IMR-90 (cell line): ENCODE measurements at regions not wholly inside any gene's neighbourhood (a gene's known extent, or its start where the extent isn't known, plus 50 kb on each side); places are given as distances from the start of the nearest gene placed in this dataset.

Source experiments
- CEBPB ChIP-seq: IDR thresholded peaks from 2 replicates; pipeline ENCODE4 v1.6.1; 2012; ENCODE audit warnings: low read depth, low read length, improper control_type of control experiment
- CTCF ChIP-seq: conservative IDR thresholded peaks from 2 replicates; pipeline ENCODE4 v1.5.1; 2012; ENCODE audit warnings: mild to moderate bottlenecking, low read depth, low read length, improper control_type of control experiment
- FOS ChIP-seq: fragments of 150-350 bp; IDR thresholded peaks from 2 replicates; pipeline ENCODE4 v1.6.1; 2016; ENCODE audit warnings: low read depth, low read length
- POLR2A ChIP-seq: IDR thresholded peaks from 2 replicates; pipeline ENCODE4 v1.6.1; 2012; ENCODE audit warnings: mild to moderate bottlenecking, low read depth, low read length
- RAD21 ChIP-seq: IDR thresholded peaks from 2 replicates; pipeline ENCODE4 v1.6.1; 2012; ENCODE audit warnings: low read length, improper control_type of control experiment
- RCOR1 ChIP-seq: IDR thresholded peaks from 2 replicates; pipeline ENCODE4 v1.6.1; 2012; ENCODE audit warnings: mild to moderate bottlenecking, low read length, improper control_type of control experiment; ENCODE audit not compliant: insufficient replicate concordance
- RFX5 ChIP-seq: IDR thresholded peaks from 2 replicates; pipeline ENCODE4 v1.8.0; 2012; ENCODE audit warnings: low read depth, mild to moderate bottlenecking, low read length, moderate library complexity
- SMC3 ChIP-seq: fragments of 150-350 bp; IDR thresholded peaks from 2 replicates; pipeline ENCODE4 v1.6.1; 2016; ENCODE audit warnings: low read depth, mild to moderate bottlenecking, antibody characterized with exemption, low read length, moderate library complexity
- USF2 ChIP-seq: fragments of 150-350 bp; IDR thresholded peaks from 2 replicates; pipeline ENCODE4 v1.6.1; 2017; ENCODE audit warnings: mild to moderate bottlenecking, antibody characterized with exemption, low read length, low read depth

- no peak for TF ChIP-seq CEBPB
- TF ChIP-seq SMC3, result no peak
- TF ChIP-seq RAD21, result no peak
- no peak for TF ChIP-seq POLR2A
- TF ChIP-seq RFX5, result no peak
- TF ChIP-seq CTCF, result no peak
- TF ChIP-seq RCOR1, result no peak
- no peak for TF ChIP-seq USF2
- no peak for TF ChIP-seq FOS
Measured at GRCh38 chr7:84495128-84495527, 300.5 kb upstream of the SEMA3A start.
